CD4-positive, alpha-beta T cell treated with Interleukin-4 for 1 hour (primary cell): ENCODE measurements at regions not wholly inside any gene's neighbourhood (a gene's known extent, or its start where the extent isn't known, plus 50 kb on each side); places are given as distances from the start of the nearest gene placed in this dataset.
"Not testable (repeated sequence)": the region's sequence is repeated elsewhere in the genome, so short reads cannot be mapped to it uniquely, and the experiment has no call there.

Experiments
- DNase-seq, 2 donors: peaks; one replicate each; pipeline ENCODE4 v3.0.0-alpha.2; 2020 to 2022

- not testable (repeated sequence) for DNase-seq
Measured at GRCh38 chr12:116327992-116328391, 50.5 kb upstream of the MED13L start.

GRCh38 chr12:116331876-116332275 lies 54.4 kb upstream of the MED13L start:
- DNase-seq, result no peak

DNA sequence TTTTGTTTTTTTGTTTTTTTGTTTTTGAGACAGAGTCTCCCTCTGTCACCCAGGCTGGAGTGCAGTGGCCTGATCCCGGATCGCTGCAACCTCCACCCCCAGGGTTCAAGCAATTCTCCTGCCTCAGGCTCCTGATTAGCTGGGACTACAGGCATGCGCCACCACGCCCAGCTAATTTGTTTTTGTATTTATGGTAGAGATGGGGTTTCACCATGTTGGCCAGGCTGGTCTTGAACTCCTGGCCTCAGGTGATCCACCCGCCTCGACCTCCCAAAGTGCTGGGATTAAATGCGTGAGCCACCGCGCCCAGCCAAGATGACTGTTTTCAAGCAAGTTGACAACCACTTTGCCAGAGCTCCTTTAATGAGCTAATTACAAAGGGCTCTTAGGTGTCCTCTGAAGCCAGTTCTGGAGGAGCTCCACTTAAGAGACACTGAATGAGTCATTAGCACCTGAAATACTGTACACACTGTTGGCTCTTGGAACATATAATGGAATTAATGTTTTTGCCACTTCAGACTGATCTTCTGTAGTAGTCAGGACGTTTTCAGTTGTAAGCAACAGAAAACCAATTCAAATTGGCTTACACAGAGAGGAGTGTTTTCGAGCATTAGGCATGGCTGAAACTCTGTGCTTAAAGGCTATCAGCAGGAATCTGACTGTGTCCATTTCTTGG lies 55.4 kb upstream of the MED13L start:
- DNase-seq, result no peak

DNA sequence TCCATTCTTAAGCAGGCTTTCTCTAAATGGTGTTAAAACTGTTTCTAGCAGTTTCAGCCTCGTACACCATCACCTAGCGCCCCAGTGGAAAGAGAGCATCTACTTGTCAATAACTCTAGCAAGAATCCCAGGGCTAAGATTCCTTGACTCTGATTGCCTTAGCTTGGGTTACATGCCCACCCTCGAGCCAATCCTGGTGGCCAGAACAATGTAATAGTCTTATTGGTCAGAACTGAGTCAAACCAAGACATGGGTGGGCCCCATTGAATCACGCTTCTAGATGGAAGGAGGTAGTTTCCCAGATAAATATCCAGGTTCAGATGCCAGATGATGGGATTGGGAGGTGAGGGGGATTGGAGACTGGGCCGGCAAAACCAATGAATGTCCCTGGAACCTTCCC lies 55.9 kb upstream of the MED13L start:
- DNase-seq, result no peak

DNA sequence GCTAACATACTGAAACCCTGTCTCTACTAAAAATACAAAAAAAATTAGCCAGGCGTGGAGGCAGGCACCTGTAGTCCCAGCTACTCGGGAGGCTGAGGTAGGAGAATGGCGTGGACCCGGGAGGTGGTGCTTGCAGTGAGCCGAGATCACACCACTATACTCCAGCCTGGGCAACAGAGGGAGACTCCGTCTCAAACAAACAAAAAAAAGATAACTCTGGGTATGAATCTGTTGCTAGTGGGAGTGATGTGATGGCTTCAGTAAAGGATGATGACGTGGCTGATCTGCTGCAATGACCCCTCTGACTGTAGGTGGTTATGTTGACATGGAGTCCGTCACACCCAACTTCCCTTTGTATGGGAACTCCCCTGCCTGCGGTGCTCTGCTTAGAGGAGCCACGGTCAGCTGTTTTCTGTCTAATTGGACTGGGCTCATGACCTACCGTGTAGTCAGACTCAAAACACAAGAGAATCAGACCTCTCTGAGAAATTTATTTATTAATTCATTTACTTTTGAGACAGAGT lies 59.1 kb upstream of the MED13L start:
- DNase-seq, result peak; percentile 40 to 91

DNA sequence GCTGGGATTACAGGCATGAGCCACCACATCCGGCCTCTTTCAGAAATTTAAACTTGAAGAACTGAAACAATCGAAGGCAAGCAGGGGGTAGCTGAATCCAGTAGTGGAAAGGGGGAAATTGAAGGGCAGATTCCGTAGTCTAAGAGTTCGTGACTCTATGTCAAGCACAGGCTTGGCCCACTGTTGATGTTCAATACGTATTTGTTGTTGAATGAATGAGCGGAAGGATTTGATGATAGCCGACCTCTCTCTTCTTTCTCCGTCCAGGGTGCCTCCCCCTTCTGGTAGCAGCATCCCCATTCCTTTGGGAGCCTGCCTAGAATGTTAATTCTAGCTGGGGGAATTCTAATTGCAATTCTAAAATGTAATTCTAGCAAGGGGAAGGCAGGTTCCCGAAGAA lies 59.8 kb upstream of the MED13L start:
- DNase-seq, result no peak

GRCh38 chr12:116338064-116338846 lies 60.8 kb upstream of the MED13L start:
- no peak for DNase-seq

GRCh38 chr12:116339062-116339461 lies 61.6 kb upstream of the MED13L start:
- DNase-seq, result no peak

GRCh38 chr12:116339800-116340371 lies 62.4 kb upstream of the MED13L start:
- DNase-seq, result no peak

GRCh38 chr12:116343331-116343884 lies 65.9 kb upstream of the MED13L start:
- no peak for DNase-seq

DNA sequence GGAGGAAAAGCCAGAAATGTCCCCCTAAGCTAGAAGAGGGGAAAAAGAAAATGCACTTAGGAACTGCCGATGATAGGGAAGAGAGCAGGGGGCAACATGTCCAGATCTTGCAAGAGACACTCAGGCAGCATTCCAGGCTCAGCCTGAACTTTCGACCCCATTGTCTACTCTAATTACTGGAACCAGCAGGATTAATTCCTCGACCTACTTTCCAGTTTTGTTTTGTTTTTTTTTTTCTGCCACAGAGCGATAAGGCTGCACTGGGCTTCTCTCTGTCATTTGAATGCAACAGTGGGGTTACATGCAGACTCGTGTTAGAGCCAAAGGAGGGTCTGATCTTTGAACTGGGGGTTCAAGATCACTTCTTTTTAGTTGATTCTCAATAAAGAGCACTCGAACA lies 68.7 kb upstream of the MED13L start:
- DNase-seq, result no peak

DNA sequence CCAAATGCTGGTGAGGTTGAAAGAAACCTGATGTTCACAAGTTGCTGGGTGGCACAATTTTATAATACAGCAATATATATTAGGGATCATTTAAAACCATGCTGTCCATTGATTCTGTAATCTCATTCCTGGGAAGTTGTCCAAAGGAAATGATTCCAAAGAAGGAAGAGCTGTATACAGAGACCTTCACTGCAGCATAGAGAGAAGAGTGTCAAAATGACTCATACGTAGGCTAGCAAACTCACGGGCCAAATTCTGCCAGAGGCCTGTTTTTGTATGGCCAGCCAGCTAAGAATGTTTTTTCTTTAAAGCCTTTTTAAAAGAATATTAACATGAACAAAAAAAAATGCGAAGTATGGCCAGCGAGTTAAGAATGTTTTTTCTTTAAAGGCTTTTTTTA lies 69.2 kb upstream of the MED13L start:
- DNase-seq, result no peak

DNA sequence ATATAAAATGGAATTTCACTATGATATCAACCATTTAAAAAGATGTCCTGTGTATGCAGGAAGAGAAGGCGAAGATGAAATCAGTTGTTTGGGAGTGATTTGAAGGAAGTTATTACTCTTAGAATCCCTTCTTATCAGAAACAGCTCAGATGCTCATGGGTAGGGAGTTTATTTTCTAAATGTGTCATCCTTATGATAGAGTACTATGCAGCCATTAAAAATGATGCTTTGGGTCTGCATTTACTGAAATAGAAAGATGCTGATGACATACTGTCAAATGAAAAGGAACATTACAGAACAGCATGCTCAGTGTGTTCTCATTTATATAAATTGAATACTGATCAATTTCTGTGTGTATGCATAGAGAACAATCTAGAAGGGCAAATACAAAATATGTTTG lies 69.8 kb upstream of the MED13L start:
- DNase-seq, result no peak

- DNase-seq, result no peak
Measured at GRCh38 chr12:116352315-116352835, 74.9 kb upstream of the MED13L start.

DNA sequence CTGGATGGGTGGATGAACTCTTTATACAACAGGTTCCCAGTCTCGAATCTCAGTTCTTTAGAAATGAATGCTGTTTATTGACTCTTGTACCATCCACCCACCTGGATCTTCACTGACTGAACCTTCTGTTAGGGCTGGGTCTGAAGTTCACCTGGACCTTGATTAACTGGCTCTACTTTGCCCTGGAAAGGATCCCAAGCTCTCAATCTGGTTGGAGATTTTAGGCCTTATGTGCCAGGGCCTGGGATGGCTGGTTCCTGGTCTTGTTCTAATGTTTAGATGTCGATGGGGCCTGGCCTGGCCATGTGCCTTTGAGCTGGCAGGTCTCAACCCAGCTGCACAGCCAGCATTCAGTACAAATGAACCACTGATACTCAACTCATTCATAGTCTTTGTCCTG lies 76.5 kb upstream of the MED13L start:
- no peak for DNase-seq

DNA sequence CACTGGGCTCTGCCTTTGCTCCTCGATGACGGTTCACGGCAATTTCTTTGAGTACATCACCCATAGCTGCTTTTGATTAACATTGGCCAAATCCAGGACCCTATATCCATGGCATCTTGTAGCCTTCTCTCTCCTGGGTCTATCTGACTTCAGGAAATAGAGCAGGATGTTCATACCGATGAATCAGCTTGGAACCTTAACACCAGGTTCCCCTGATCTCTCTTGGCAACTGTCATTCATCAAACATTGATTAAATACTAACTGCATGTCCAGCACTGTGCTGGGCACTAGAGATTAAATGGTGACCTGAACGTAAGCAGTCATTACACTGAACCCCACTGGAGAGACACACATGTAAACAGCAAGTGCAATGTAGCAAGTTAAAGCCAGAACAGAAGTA lies 77.0 kb upstream of the MED13L start:
- no peak for DNase-seq

DNA sequence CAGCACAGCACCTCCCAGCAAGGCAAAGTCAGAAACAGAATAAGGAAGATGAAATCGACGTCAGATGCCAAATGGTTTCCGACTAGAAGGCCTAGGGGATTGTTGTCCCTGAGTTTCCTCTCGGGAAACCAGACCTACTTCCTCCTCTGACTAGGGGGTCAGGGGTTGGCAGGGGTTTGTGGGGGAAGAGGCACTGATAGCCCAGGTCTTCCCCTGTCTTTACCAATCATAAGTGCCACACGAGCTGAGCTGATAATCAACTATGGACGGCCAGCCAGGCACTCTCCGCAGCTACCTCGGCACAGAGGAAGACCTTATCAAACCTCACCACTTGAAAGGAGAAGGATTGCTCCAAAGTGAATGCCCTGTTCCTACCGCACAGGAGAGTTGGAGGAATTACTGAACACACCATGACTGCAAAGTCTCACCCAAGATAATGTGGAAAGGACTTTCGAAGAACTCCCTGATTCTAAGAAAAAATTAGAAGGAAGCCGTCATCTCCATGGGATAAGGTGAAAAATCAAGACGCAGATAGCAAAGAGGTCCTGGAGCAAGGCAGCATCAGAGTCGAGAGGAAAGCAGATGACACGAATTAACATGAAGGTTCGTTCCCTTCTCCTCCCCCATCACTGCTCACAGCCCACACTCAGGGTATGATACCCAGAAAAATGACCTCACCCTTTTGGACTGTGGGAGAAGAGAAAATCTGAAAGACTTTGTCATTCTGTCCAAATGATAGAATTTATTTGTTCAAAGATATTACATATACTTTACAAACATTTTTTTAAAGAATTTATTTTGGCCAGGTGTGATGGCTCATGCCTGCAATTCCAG lies 77.7 kb upstream of the MED13L start:
- no peak for DNase-seq

DNA sequence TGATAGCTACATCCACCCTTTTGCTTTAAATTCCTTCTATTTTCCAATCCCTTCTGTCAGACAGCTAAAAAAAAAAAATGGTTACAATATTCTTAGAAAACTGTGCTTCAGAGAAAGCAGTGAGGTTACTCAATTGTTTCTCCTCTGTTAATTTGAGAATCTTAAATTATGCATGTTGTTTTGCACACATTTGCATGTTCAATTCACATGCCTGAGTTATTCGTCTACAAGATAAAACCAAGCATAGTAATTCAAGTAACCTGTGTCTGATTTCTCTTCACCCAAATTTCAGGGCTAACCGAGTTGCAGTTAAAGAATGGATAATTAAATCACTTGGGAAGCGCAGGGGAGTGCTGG lies 81.0 kb upstream of the MED13L start:
- no peak for DNase-seq

- peak; percentile 78 to 85 for DNase-seq
Measured at GRCh38 chr12:116358893-116359761, 81.6 kb upstream of the MED13L start.

- peak; percentile 11 to 56 for DNase-seq
Measured at GRCh38 chr12:116360579-116361413, 83.3 kb upstream of the MED13L start.
